GM18870 (cell line): ENCODE measurements at regions not wholly inside any gene's neighbourhood (a gene's known extent, or its start where the extent isn't known, plus 50 kb on each side); places are given as distances from the start of the nearest gene placed in this dataset.
"Not testable (repeated sequence)": the region's sequence is repeated elsewhere in the genome, so short reads cannot be mapped to it uniquely, and the experiment has no call there.

Experiments used
- ATAC-seq: cut with Tn5 transposase; IDR thresholded peaks from one replicate; pipeline ENCODE4 v1.9.1; 2021; ENCODE audit warnings: moderate library complexity; ENCODE audit not compliant: unreplicated experiment

GRCh38 chr1:146292940-146293936, 64.4 kb upstream of the NOTCH2NLA start:
- not testable (repeated sequence) for ATAC-seq

- not testable (repeated sequence) for ATAC-seq
Observed at GRCh38 chr1:146292424-146292823, 63.6 kb upstream of the NOTCH2NLA start.

GRCh38 chr1:146287881-146288280, 59.1 kb upstream of the NOTCH2NLA start:
- not testable (repeated sequence) for ATAC-seq

GRCh38 chr1:146284760-146285159, 55.9 kb upstream of the NOTCH2NLA start:
- ATAC-seq, result peak; percentile 48

DNA sequence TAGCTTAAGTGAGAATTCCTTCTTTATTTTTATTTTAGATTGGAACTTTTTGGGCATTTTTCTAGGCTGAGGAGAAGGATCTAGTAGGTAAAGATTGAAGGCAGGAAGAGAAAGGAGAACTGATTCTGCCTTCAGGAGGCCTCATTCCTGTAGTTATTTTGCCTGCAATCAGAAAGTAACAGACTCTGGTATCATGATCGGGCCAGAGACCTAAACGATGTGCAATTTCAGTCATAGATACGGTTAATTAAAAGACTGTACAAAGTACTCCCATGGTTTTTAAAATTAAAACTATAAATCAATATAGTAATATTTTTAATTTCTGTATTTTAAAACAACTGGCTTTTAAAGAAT, 54.7 kb upstream of the NOTCH2NLA start:
- ATAC-seq, result peak; percentile 24

DNA sequence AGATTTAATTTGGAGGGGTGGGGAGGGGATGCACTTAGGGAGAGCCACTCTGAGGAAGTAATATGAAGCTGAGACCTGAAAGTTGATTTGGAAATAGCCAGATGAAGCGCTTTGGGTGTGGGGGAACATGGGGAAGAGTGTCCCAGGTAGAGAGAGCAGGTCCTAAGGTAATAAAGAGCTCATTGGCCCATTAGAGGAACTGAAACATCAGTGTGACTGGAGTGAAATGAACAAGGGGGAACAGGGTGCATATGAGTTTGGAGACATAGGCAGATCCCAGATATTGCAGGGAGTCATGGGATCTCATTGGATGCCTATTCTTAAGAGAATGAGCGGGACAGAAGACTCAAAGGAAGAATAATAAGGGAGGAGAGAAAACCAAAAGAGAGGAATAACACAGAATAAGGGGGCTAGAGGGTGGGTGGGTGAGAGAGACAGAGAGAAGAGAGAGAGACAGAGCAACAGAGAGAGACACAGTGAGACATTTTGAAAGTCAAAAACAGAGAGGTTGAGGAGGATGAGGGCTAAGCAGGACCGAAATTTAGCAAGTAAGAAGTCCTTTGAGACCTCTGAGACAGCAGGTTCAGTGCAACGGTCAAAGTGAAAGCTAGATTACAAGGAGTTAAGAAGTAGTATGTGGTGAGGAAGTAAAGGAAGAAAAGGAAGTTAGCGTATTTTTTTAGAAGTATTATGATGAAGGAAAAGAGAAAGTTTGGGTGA, 54.1 kb upstream of the NOTCH2NLA start:
- ATAC-seq, result peak; percentile 82

- not testable (repeated sequence) for ATAC-seq
Observed at GRCh38 chr1:146281522-146281921, 52.7 kb upstream of the NOTCH2NLA start.

GRCh38 chr1:146278758-146279157, 49.9 kb upstream of the NOTCH2NLA start:
- ATAC-seq, result not testable (repeated sequence)
